ENCODE measurements at regions not wholly inside any gene's neighbourhood (a gene's known extent, or its start where the extent isn't known, plus 50 kb on each side); places are given as distances from the start of the nearest gene placed in this dataset.

DNA sequence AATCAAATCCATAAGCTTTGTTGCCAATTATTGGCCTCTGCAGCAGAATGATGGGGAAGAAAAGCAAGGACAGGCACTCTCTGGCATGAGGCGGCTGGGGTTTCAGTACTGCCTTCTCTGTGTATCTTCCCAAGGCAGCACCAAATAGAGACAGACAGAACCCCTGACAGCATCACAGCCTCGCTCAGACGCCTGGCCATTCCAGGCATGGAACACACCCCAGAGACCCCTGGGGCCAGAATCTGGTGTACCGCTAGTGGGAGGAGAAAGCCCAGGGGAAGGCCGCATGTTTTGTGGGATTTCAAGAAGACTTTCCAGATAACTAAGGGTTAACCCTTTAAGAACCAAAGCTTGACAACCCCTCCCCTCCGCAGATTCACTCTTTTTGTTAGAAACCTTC lies 282.1 kb downstream of the EN1 start:
- DNase-seq (ENCODE audit: low read depth), result no peak

- no peak for DNase-seq (ENCODE audit: low read depth)
Observed at GRCh38 chr2:118562144-118562543, 285.3 kb downstream of the EN1 start.

- DNase-seq (ENCODE audit: low read depth), result no peak
Observed at GRCh38 chr2:118558846-118559245, 288.6 kb downstream of the EN1 start.

- no peak for DNase-seq (ENCODE audit: low read depth)
Observed at GRCh38 chr2:118557791-118558190, 289.7 kb downstream of the EN1 start.

- no peak for DNase-seq (ENCODE audit: low read depth)
Observed at GRCh38 chr2:118557016-118557415, 290.4 kb downstream of the EN1 start.

GRCh38 chr2:118554616-118555015 lies 292.8 kb downstream of the EN1 start:
- DNase-seq (ENCODE audit: low read depth), result no peak

- DNase-seq (ENCODE audit: low read depth), result no peak
Observed at GRCh38 chr2:118549503-118549902, 297.9 kb downstream of the EN1 start.

DNA sequence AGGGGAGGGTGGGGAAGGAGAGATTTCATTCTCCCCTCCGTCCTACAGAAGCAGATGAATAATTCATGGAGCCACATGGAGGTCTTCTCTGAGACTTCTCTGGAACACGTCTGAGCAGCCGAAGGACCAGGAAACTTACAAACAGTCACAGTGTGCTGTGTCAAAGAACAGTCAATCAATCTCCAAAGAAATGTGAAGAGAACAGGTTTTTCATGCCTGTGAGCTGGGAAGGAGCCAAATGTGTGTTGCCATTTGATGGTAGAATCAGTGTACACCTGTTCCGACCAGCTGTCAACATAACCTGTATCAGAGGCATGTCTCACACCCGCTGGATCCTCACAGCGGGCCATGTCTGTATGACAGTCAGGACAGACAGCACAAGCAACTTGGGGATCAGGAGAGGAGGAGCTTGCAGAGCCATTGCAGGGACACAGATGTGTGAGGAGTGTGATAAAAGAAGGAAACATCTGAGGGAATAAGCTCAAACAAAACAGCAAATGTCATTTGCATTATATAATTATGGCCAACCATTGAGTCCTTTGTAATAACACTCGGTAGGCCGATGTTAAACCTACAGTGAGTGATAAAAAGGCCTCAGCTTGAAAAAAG lies 298.5 kb downstream of the EN1 start:
- no peak for DNase-seq (ENCODE audit: low read depth)

GRCh38 chr2:118539290-118539689 lies 308.2 kb downstream of the EN1 start:
- DNase-seq (ENCODE audit: low read depth), result no peak

DNA sequence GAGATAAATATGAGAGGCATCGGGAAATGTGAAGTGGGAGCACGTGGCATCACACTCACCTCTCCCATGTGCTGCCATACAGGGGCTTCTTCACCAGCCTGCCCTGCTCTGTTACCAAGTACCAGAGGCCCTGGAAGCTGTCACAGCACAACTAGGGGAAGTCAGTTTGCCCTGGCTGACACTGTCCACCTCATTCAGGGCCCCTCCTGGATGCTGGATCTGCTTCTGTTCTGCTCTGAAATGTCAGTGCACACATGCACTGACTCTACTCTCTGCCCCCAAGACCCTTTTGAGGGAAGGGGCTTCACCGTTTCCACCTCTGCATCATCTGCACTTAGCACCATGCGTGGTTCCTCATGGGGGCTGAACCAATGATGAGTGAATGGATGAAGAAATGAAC lies 311.1 kb downstream of the EN1 start:
- DNase-seq (ENCODE audit: low read depth), result no peak

GRCh38 chr2:118535818-118536212 lies 311.6 kb downstream of the EN1 start:
- DNase-seq (ENCODE audit: low read depth), result no peak

GRCh38 chr2:118535171-118535817 lies 312.2 kb downstream of the EN1 start:
- no peak for DNase-seq (ENCODE audit: low read depth)

- no peak for DNase-seq (ENCODE audit: low read depth)
Observed at GRCh38 chr2:118530976-118531375, 316.5 kb downstream of the EN1 start.

- DNase-seq (ENCODE audit: low read depth), result no peak
Observed at GRCh38 chr2:118529908-118530599, 317.4 kb downstream of the EN1 start.

DNA sequence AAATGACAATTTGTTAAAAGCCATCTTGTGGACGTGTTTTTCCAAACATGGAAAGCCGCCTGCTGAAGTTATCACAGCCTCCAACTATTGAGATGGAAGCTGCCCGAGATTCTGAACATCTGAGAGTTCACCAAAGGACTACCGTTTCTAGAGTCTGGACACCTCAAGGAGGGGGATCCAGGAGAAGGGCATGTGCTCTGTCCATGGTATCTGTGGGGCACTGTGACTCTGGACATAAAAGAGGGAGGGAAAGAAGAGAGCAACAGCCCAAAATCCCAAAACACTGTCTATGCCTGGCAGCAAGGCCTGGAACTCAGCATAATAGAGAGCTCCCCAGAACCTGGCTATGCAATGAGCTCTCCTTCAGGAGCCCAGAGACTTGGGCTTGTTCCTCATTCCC lies 319.9 kb downstream of the EN1 start:
- DNase-seq (ENCODE audit: low read depth), result no peak

- DNase-seq (ENCODE audit: low read depth), result no peak
Observed at GRCh38 chr2:118525346-118525745, 322.1 kb downstream of the EN1 start.

DNA sequence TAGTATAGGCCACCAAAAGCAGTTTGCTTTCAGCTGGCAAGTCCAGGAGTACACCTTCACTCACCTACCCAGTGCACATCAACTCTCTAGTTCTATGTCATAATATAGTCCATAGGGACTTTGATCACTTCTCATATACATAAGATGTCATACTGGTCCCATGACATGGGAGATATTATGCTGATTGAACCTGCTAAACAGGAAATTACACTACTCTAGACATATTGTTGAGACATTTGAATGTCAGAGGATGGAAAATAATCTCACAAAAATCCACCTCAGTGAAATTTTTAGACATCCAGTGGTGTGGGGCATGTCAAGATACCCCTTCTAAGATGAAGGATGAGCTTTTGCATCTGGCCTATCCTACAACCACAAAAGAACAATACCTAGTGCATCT lies 322.5 kb downstream of the EN1 start:
- DNase-seq (ENCODE audit: low read depth), result no peak

DNA sequence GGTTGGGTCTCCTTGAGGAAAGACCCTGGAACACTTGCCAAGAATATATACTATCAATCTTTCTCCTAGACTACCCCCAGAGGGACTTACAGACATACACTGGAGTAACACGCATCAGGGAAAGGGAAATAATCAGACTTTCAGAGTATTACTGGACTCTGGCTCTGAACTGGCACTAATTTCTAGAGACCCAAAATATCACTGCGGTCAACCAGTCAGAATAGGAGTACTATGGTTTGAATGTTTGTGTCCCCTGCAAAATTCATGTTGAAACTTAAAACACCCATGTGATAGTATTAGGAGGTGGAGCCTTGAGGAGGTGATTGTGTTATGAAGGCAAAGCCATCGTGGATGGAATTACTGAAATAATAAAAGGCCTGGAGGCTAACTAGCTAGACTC lies 323.7 kb downstream of the EN1 start:
- DNase-seq (ENCODE audit: low read depth), result no peak

DNA sequence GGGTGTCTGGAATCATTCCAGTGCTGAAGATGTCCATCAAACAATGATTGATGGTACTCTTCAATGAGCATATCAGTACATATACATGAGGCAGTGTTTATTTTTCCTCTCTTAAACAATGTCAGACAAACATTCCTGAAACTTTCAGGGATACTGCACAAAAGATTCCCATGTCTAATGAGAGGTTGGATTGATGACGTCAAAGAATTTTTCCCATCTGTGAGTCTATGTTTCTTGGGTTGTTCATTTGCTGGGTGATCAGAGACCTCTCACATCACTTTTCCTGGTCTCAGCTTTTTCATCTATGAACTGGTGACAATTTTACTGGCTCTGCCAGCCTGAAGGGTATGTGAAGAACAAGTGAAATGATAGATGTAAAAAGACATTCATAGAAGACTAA lies 325.5 kb downstream of the EN1 start:
- DNase-seq (ENCODE audit: low read depth), result no peak

DNA sequence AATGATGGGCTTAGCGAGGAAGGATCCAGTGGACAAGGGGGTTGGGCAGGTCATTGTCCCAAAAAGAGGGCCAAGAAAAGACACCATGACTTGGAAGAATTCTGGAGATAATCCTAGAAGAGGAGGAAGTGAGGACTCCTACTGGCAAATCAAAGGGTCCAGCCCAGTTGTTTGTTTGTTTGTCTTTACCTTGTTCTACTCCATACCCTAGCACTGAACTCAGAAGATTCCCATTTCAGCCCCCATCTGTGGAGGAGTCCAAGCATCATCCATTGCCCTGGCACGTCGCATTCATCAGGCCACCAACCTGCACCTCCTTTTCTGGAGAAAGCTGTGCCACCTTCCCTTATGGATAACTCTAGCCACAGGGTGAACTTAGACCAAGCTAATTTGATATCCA lies 326.2 kb downstream of the EN1 start:
- DNase-seq (ENCODE audit: low read depth), result no peak

DNA sequence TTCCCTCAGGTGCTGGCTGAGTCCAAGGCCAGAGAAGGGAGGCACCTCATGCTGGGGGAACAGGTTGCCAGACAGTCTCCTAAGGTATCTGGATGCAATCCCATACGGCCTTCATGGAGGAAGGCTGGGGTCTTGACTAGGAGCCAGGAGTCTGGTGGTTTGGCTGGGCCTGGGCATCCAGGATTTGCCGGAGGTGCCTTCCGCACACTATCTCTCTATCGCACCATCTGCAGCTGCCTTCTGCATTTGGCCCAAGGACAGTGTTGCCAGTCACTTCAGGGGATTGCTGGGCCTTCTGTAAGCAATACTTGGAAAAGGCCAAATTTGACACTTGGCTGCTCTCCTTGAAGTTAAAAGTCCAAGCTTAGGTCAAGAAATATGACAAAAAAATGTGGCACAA lies 327.2 kb downstream of the EN1 start:
- DNase-seq (ENCODE audit: low read depth), result no peak

DNA sequence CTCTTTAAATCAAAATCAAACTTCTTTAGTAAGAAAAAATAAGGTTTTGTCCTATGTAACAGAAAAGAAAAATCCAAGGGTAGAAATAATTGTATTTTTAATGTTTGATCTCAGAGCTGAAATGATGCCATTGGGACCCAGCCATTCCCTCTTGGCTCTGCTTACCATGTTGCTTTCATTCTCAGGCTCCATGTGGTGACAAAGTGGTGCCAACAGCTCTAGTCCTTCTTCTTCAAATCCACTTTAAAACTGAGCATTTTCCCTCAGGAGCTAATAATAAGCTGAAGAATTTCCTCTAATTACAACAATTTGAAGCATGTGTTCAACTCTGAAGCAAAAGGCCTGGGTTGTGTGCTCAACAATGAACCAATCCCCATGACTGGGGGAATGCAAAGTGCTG lies 327.9 kb downstream of the EN1 start:
- no peak for DNase-seq (ENCODE audit: low read depth)

DNA sequence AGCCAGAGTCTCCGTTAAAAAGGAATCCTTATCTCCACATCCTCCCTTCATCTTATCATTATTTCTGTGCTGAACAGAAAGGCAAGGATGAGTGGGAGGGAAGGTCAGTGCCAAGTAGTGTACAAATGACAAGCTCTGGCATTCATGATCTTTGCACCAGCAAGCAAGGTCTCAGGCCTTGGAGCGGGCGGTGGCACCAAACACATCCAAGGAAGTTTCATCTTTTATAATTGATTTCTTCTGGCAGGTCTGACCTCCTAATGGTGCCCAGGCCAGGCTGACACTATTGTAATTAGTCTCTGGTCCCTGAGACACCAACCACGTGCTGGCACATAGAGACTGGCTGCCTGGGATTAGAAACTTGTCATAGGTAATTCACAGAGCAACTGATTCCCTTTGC lies 336.6 kb downstream of the EN1 start:
- DNase-seq (ENCODE audit: low read depth), result no peak

Data from activated T-helper 1 cell treated with Interleukin-2 at 50 U/mL for 16 hours (primary cell).